ENCODE measurements at regions not wholly inside any gene's neighbourhood (a gene's known extent, or its start where the extent isn't known, plus 50 kb on each side); places are given as distances from the start of the nearest gene placed in this dataset.
A peak's percentile ranks its signal among the peaks of the same experiment; 100 is the strongest.
"Not testable (repeated sequence)": the region's sequence is repeated elsewhere in the genome, so short reads cannot be mapped to it uniquely, and the experiment has no call there.

DNA sequence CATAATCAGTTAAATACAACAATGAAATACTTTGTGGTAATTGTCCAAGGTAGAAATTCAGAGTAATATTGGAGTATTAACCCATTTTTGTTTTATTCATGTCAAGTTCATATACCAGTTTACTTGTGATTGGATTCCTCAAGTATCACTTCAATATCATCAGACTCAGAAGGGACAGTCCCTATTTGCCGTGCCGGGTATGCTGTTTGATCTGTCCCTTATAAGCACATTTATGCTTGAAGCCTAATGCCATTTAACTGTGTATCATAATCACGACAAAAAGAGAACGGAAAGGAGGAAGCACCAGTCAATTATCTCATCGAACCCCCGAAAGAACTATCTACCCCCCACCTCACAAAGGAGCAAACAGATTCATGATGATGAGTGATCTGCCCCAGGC lies 171.0 kb upstream of the TBL1X start:
- Mint-ChIP-seq H3K36me3 (ENCODE audit: low read depth) (no peaks in the 10 kb centered on the region), H3K27ac (no peak overlapping the region), H3K4me1 (ENCODE audit: low read depth) (peaks cover 3% of the 10 kb centered on the region), H3K4me3 (no peak overlapping the region), H3K27me3 (ENCODE audit: low read depth) (no peaks in the 10 kb centered on the region), H3K9me3 (no peaks in the 10 kb centered on the region)
- CTCF ChIA-PET, result no interaction called here
- DNase-seq, result no peak
- intact Hi-C loops (cut with micrococcal nuclease), result no loop called here

- no peak overlapping the region for H3K4me3 Mint-ChIP-seq
- no peaks in the 10 kb centered on the region for H3K27me3 Mint-ChIP-seq (ENCODE audit: low read depth)
- intact Hi-C loops (cut with micrococcal nuclease), result no loop called here
- no peaks in the 10 kb centered on the region for H3K9me3 Mint-ChIP-seq
- H3K4me1 Mint-ChIP-seq (ENCODE audit: low read depth), result peaks cover 3% of the 10 kb centered on the region
- no peak overlapping the region for H3K27ac Mint-ChIP-seq
- no peak for DNase-seq
- CTCF ChIA-PET, result no interaction called here
- no peaks in the 10 kb centered on the region for H3K36me3 Mint-ChIP-seq (ENCODE audit: low read depth)
Measured at GRCh38 chrX:9295551-9295950, 169.3 kb upstream of the TBL1X start.

- CTCF ChIA-PET, result no interaction called here
- H3K4me1 Mint-ChIP-seq (ENCODE audit: low read depth), result no peaks in the 10 kb centered on the region
- H3K4me3 Mint-ChIP-seq, result no peak overlapping the region
- intact Hi-C loops (cut with micrococcal nuclease), result no loop called here
- H3K27me3 Mint-ChIP-seq (ENCODE audit: low read depth), result no peaks in the 10 kb centered on the region
- no peaks in the 10 kb centered on the region for H3K9me3 Mint-ChIP-seq
- no peak for DNase-seq
- no peaks in the 10 kb centered on the region for H3K36me3 Mint-ChIP-seq (ENCODE audit: low read depth)
- H3K27ac Mint-ChIP-seq, result no peak overlapping the region
Measured at GRCh38 chrX:9298221-9298620, 166.6 kb upstream of the TBL1X start.

- intact Hi-C loops (cut with micrococcal nuclease); DNase-seq; H3K9me3 Mint-ChIP-seq; H3K27me3 Mint-ChIP-seq (ENCODE audit: low read depth); H3K4me3 Mint-ChIP-seq; H3K4me1 Mint-ChIP-seq (ENCODE audit: low read depth); H3K36me3 Mint-ChIP-seq (ENCODE audit: low read depth); H3K27ac Mint-ChIP-seq: not testable (repeated sequence)
- CTCF ChIA-PET, result interaction anchor here (0.9 kb wide), 1 partner anchor 13 kb away, joined by 3 read pairs; no protein-coding TSS in a partner anchor
Measured at GRCh38 chrX:9299681-9300080, 165.2 kb upstream of the TBL1X start.

GRCh38 chrX:9301836-9302235 lies 163.0 kb upstream of the TBL1X start:
- Mint-ChIP-seq H3K4me1 (ENCODE audit: low read depth) (no peaks in the 10 kb centered on the region), H3K27me3 (ENCODE audit: low read depth) (no peaks in the 10 kb centered on the region), H3K4me3 (no peak overlapping the region), H3K9me3 (no peaks in the 10 kb centered on the region), H3K36me3 (ENCODE audit: low read depth) (no peaks in the 10 kb centered on the region), H3K27ac (no peak overlapping the region)
- intact Hi-C loops (cut with micrococcal nuclease), result no loop called here
- no peak for DNase-seq
- CTCF ChIA-PET, result no interaction called here

GRCh38 chrX:9302381-9302780 lies 162.5 kb upstream of the TBL1X start:
- Mint-ChIP-seq H3K9me3 (no peaks in the 10 kb centered on the region), H3K4me3 (no peak overlapping the region), H3K27me3 (ENCODE audit: low read depth) (no peaks in the 10 kb centered on the region), H3K4me1 (ENCODE audit: low read depth) (no peaks in the 10 kb centered on the region), H3K36me3 (ENCODE audit: low read depth) (no peaks in the 10 kb centered on the region), H3K27ac (no peak overlapping the region)
- CTCF ChIA-PET, result interaction anchor here (0.9 kb wide), 1 partner anchor 10 kb away, joined by 4 read pairs; no protein-coding TSS in a partner anchor
- intact Hi-C loops (cut with micrococcal nuclease), result no loop called here
- no peak for DNase-seq

- no peaks in the 10 kb centered on the region for H3K36me3 Mint-ChIP-seq (ENCODE audit: low read depth)
- no peaks in the 10 kb centered on the region for H3K9me3 Mint-ChIP-seq
- H3K27me3 Mint-ChIP-seq (ENCODE audit: low read depth), result no peaks in the 10 kb centered on the region
- no peak overlapping the region for H3K4me3 Mint-ChIP-seq
- no peak for DNase-seq
- intact Hi-C loops (cut with micrococcal nuclease), result no loop called here
- no peak overlapping the region for H3K27ac Mint-ChIP-seq
- H3K4me1 Mint-ChIP-seq (ENCODE audit: low read depth), result peaks cover 3% of the 10 kb centered on the region
- CTCF ChIA-PET, result interaction anchor here (1.1 kb wide), 1 partner anchor 178 kb away, joined by 3 read pairs; no protein-coding TSS in a partner anchor
Measured at GRCh38 chrX:9308426-9308825, 156.4 kb upstream of the TBL1X start.

DNA sequence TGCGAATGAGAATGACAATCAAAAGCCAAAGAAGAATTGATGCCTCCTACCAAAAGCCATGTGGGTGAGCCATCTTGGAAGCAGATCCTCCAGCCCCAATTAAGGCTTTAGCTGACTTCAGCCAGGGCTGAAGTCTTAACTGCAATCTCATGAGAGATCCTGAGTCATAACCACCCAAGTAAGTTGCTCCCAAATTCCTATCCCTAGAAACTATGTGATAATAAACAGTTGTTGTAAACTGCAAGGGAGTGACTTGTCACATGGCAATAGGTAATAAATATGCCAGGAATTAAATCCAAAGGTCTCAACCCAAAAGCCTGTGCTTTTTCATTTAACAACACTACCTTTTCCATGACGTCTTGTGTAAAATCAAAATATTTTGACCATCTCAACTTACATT lies 154.2 kb upstream of the TBL1X start:
- DNase-seq, result no peak
- H3K27ac Mint-ChIP-seq, result no peak overlapping the region
- H3K27me3 Mint-ChIP-seq (ENCODE audit: low read depth), result no peaks in the 10 kb centered on the region
- CTCF ChIA-PET, result no interaction called here
- H3K36me3 Mint-ChIP-seq (ENCODE audit: low read depth), result no peaks in the 10 kb centered on the region
- no peaks in the 10 kb centered on the region for H3K9me3 Mint-ChIP-seq
- H3K4me1 Mint-ChIP-seq (ENCODE audit: low read depth), result peaks cover 6% of the 10 kb centered on the region
- H3K4me3 Mint-ChIP-seq, result no peak overlapping the region
- intact Hi-C loops (cut with micrococcal nuclease), result no loop called here

DNA sequence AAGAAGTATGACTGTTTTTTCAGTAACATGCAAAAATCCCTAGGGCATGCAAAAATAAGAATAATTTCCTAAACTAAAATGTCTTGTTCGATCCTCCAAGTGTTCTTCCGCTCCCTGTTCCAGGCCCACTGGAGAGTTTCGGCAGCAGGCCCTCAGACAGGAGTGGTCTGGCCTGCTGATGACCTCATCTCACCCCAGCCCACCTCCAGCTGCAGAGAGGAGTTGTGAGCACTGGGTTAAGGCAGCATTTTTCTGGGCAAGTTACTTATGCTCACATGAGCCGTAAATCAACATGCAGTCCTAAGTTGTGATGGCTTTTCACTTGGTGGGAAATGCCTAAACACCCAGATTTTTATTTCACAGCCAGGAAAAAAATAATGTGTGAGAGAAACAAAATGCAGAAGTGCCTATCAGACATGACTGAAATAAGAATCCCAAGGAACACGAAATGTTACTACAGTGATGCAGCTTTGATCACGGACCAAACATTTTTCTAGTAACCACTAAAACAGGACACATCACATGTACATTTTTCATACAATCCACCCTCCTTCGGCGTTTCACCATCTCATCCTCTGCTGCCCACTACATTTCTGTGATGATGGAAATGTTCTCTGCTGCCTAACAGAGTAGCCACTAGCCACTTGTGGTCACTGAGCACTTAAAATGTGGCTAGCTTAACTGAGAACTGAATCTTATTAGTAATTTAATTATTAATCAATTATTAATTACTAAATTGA lies 153.3 kb upstream of the TBL1X start:
- Mint-ChIP-seq H3K9me3 (no peaks in the 10 kb centered on the region), H3K27ac (no peak overlapping the region), H3K27me3 (ENCODE audit: low read depth) (no peaks in the 10 kb centered on the region), H3K4me3 (no peak overlapping the region), H3K4me1 (ENCODE audit: low read depth) (peaks cover 6% of the 10 kb centered on the region), H3K36me3 (ENCODE audit: low read depth) (no peaks in the 10 kb centered on the region)
- no peak for DNase-seq
- intact Hi-C loops (cut with micrococcal nuclease), result loop anchor here (2.0 kb wide), 1 partner anchor 29 kb away; no protein-coding TSS in a partner anchor
- CTCF ChIA-PET, result no interaction called here

GRCh38 chrX:9312922-9313867 lies 151.7 kb upstream of the TBL1X start:
- H3K27me3 Mint-ChIP-seq (ENCODE audit: low read depth), result no peaks in the 10 kb centered on the region
- H3K4me1 Mint-ChIP-seq (ENCODE audit: low read depth), result peaks cover 11% of the 10 kb centered on the region
- no peaks in the 10 kb centered on the region for H3K36me3 Mint-ChIP-seq (ENCODE audit: low read depth)
- intact Hi-C loops (cut with micrococcal nuclease), result loop anchor here (1.0 to 2.0 kb wide), 2 partner anchors 28 to 396 kb away; no protein-coding TSS in a partner anchor
- CTCF ChIA-PET, result interaction anchor here (0.6 to 1.6 kb wide), 13 partner anchors 10 to 395 kb away, joined by 3 to 4 read pairs (median 3); no protein-coding TSS in a partner anchor
- H3K9me3 Mint-ChIP-seq, result no peaks in the 10 kb centered on the region
- DNase-seq, result peak; percentile 82
- H3K27ac Mint-ChIP-seq, result no peak overlapping the region
- no peak overlapping the region for H3K4me3 Mint-ChIP-seq

GRCh38 chrX:9315086-9315485 lies 149.8 kb upstream of the TBL1X start:
- no peak for DNase-seq
- Mint-ChIP-seq H3K27me3 (ENCODE audit: low read depth) (no peaks in the 10 kb centered on the region), H3K36me3 (ENCODE audit: low read depth) (no peaks in the 10 kb centered on the region), H3K27ac (no peak overlapping the region), H3K4me1 (ENCODE audit: low read depth) (peaks cover 14% of the 10 kb centered on the region), H3K4me3 (no peak overlapping the region), H3K9me3 (no peaks in the 10 kb centered on the region)
- CTCF ChIA-PET, result no interaction called here
- intact Hi-C loops (cut with micrococcal nuclease), result no loop called here

DNA sequence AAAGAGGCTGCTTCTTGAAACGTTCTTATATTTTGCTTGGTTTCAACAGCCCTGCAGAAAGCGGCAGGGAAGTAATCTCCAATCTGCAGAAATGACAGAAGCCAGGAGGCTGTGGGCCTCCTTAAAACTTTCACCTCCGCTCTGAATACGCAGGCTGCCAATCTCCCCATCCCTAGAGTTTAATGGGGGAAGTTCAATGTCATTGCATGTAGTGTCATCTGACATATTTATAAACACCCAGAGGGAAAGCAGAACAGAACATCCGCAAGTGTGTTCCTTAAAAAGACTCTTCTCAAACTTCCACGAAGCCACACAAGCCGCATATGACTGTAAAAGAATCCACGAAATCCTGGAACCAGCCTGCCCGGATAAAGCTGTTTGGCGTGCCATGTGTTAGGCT lies 148.8 kb upstream of the TBL1X start:
- intact Hi-C loops (cut with micrococcal nuclease), result no loop called here
- H3K36me3 Mint-ChIP-seq (ENCODE audit: low read depth), result no peaks in the 10 kb centered on the region
- no peak overlapping the region for H3K4me3 Mint-ChIP-seq
- H3K27ac Mint-ChIP-seq, result no peak overlapping the region
- H3K4me1 Mint-ChIP-seq (ENCODE audit: low read depth), result peaks cover 14% of the 10 kb centered on the region
- H3K27me3 Mint-ChIP-seq (ENCODE audit: low read depth), result no peaks in the 10 kb centered on the region
- DNase-seq, result no peak
- H3K9me3 Mint-ChIP-seq, result no peaks in the 10 kb centered on the region
- CTCF ChIA-PET, result no interaction called here

All from activated naive CD4-positive, alpha-beta T cell treated with anti-CD3 and anti-CD28 coated beads for 36 hours (primary cell).